ENCODE measurements at regions not wholly inside any gene's neighbourhood (a gene's known extent, or its start where the extent isn't known, plus 50 kb on each side); places are given as distances from the start of the nearest gene placed in this dataset.

DNA sequence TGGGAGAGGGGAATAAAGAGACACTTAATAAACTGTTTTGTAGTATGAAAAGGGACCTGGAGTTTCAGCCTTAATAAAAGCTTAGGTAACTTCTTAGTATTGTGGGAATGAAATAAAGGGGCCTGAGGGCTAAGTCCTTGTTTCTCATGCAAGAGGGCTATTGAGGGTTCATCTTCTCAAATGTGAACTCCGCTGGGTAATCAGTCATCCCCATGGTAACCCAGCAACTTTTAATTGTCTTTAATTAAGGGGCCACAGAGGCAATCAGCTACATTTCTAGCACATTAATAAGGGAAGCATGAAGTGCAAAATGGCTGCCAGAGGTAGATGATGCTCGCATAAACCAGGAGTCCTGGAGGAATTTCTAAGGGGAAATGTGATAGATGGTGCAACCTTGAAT, 1784.2 kb upstream of the CELF4 start:
- TF ChIP-seq POLR2A (IDR thresholded peaks at IDR 0.05), result no peak
- TF ChIP-seq CTCF (IDR thresholded peaks at IDR 0.05), result no peak
